OCI-LY1 (cell line): ENCODE measurements at regions not wholly inside any gene's neighbourhood (a gene's known extent, or its start where the extent isn't known, plus 50 kb on each side); places are given as distances from the start of the nearest gene placed in this dataset.

Experiments used
- CTCF ChIP-seq: fragments of 200-600 bp; sonication (generic), shearing (Covaris generic); IDR thresholded peaks from 2 replicates; pipeline ENCODE4 v1.5.1; 2017; ENCODE audit warnings: mild to moderate bottlenecking, antibody characterized with exemption, low read length, moderate library complexity, mixed read lengths
- EZH2 ChIP-seq: fragments of 200-600 bp; sonication (generic), shearing (Covaris generic); IDR thresholded peaks from 2 replicates; pipeline ENCODE4 v1.8.0; 2017; ENCODE audit warnings: borderline replicate concordance, mixed run types, mild to moderate bottlenecking, antibody characterized with exemption, low read length, moderate library complexity, mixed read lengths

- TF ChIP-seq CTCF, result no peak
- TF ChIP-seq EZH2, result no peak
Measured at GRCh38 chr1:29729281-29729680, 493.0 kb downstream of the PTPRU start.
